HT-29 (cell line): ENCODE measurements at regions not wholly inside any gene's neighbourhood (a gene's known extent, or its start where the extent isn't known, plus 50 kb on each side); places are given as distances from the start of the nearest gene placed in this dataset.
"Not testable (repeated sequence)": the region's sequence is repeated elsewhere in the genome, so short reads cannot be mapped to it uniquely, and the experiment has no call there.

Experiments
- DNase-seq: peaks from one replicate; pipeline ENCODE4 v3.0.0-alpha.2; 2015; ENCODE audit warnings: low spot score

DNA sequence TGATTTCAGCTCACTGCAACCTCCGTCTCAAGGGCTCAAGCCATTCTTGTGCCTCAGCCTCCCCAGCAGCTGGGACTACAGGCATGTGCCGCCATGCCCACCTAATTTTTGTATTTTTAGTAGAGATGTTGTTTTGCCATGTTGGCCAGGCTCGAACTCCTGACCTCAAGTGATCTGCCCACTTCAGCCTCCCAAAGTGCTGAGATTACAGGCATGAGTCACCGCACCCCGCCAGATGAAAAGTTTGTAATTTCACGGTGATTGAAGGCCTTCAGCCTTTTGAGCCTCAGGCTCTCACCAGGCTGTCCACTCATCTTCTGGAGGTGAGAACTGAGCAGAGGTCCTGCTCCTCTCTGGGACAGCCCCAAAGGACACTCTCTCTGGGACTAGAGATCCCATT lies 103.2 kb downstream of the HIF1AN start:
- DNase-seq, result not testable (repeated sequence)

GRCh38 chr10:100642295-100642994 lies 102.9 kb upstream of the PAX2 start:
- no peak for DNase-seq

DNA sequence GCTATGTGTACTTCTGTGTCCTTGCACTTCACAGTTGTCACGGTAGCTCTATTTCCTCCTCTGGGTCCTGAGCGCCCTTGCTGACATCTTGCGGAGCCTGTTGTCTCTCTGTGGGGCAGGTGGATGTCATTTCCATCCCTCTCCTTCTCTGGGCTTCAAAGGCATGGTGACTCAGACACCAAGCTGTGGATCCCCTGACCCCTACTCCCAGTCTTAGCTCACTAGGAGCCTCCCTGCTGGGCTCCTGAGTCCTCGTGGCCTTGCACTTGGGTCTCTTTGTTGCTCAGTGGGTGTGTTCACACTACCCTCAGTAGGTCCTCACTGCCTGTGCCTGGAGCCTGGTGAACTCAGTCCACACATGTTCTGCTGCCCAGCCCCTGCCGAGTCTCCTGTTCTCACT lies 100.3 kb upstream of the PAX2 start:
- DNase-seq, result no peak

- DNase-seq, result no peak
Measured at GRCh38 chr10:100645613-100646392, 99.6 kb upstream of the PAX2 start.

- no peak for DNase-seq
Measured at GRCh38 chr10:100647928-100648327, 97.5 kb upstream of the PAX2 start.

DNA sequence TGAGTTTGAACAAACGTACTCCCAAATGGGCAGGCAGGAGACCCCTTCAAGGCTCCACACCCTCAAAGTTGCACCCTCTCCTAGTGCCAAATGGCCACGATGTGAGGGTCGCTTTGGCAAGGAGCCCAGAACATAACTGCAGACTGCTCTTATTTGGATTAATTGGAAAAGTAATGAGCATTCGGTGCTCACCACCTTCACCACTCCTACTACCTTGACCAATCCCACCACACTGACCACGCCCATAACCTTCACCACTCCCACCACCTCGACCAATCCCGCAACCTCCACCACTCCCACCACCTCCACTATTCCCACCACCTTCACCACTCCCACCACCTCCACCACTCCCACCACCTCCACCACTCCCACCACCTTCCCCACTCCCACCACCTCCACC lies 94.7 kb upstream of the PAX2 start:
- DNase-seq, result no peak

- not testable (repeated sequence) for DNase-seq
Measured at GRCh38 chr10:100651099-100651498, 94.3 kb upstream of the PAX2 start.

DNA sequence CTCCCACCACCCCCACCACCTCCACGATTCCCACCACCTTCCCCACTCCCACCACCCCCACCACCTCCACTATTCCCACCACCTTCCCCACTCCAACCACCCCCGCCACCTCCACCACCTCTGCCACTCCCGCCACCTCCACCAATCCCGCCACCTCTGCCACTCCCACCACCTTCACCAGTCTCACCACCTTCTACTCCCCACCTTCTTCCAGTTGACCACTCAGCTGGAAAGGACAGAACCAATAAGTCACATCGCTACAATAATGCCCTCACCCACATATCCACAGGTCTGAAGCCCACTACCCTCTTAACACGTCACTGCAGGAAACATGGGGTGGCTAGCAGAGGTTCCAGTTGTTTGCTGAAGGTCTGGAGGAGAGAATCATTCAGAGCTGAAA lies 93.5 kb upstream of the PAX2 start:
- DNase-seq, result no peak

DNA sequence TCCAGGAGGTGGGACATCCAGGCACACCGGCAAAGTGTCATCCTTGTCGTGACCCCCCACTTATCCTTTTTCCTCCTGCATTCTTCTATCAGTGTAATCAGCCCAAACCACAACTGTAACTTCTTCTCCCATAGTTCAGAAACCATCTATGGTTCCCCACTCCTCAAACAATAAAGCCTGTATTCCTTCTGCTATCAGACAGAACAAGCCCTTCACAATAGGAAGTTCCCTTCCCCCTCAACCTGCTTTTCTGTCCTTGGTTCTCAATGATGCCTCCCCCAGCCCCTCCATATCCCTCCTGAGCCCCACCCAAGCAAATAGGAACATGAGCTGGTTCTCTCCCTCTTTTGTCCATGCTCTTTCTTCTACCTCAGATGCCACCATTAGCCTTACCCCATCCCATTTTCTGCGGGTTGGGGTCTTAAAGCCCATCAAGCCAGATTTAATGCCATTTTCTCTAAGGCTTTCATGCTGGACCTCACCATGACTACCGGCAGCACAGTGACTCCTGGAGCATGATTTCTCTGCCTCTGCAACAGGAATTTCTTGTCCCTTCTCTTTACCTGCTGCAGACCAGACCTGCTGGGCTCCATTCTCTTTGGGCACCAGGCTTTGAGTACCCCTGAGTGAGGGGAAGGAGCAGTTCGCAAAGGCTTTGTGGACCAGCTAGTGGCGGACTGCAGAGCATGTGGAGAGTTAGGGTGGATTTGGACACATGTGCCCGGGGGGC lies 92.8 kb upstream of the PAX2 start:
- DNase-seq, result no peak

GRCh38 chr10:100653238-100653956 lies 92.0 kb upstream of the PAX2 start:
- DNase-seq, result no peak

DNA sequence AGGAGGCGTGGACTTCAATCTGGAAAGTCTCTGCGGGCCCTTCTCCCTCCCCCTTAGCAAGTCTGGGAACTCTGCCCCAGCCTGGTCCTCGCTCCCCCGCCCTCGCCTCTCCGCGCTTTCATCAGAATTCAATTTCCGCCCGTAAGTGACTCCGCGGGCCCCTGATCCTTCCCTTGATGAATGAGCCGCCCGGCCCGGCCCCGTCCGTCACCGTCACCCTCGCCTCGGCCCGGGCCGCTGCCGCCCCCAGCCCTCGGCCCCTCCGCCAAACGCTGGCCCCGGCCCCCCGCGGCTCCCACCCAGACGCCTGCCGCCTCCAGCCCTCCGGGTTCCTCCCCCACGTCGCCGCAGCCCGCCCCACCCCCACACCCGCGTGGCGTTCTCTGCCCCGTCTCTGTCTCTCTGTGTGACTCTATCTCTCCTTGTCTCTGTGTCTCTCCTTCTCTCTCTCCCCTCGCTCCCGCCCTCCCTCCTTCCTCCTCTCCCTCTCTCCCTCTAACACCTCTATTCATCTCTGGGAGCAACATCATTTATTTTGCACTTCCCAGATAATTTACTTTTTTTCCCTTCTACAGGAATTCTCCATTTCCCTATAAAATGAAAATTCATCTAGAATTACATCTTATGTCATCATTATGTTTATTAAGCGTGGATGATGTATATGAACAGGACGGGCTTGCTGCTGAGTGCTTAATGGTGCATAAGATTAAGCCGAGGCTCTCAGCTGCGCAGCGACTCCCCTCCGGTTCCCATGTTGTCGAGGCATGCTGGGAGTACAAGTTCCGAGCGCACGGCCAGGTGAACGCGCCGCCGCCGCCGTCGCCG lies 91.2 kb upstream of the PAX2 start:
- DNase-seq, result no peak

- no peak for DNase-seq
Measured at GRCh38 chr10:100654782-100655325, 90.5 kb upstream of the PAX2 start.

- no peak for DNase-seq
Measured at GRCh38 chr10:100655326-100655759, 90.0 kb upstream of the PAX2 start.

GRCh38 chr10:100655760-100656421 lies 89.5 kb upstream of the PAX2 start:
- DNase-seq, result no peak

DNA sequence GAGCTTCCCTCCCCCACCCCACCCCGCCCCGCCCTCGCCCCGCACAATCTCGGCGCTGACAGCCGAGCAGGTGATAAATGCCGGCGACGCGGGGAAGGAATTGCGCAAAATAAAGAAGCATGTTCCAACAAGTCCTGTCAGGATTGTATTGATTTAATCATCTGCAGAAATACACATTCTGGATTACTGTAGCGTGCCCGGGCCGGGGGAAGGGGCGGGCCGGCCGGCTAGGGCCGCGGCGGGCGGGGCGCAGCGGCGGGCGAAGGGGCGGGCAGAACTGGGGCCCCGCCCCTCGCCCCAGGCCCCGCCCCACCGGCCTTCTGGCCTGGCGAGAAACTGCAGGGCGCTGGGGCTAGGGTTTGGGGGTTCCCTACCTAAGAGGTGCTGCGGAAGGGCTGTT lies 88.9 kb upstream of the PAX2 start:
- DNase-seq, result no peak

DNA sequence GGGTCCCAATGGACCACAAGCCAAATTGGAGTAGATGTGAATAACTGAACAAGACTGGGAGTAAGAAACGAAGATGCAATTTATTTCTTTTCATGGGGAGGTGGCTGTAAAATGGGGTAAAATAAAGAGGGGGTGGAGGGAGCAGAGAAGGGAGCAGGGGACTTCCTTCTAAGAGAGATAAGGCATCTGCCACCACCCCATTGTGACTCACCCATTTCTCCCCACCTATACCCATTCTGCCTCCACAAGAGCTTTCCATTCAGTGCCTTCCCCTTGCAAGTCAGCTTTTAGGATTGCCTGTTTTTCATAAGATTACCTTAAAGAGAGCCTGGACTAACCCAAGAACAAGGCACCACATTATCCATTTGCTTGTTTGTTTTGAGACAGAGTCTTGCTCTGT lies 87.1 kb upstream of the PAX2 start:
- DNase-seq, result no peak

GRCh38 chr10:100659361-100660098 lies 85.9 kb upstream of the PAX2 start:
- DNase-seq, result no peak

- no peak for DNase-seq
Measured at GRCh38 chr10:100660365-100660764, 85.0 kb upstream of the PAX2 start.

- DNase-seq, result no peak
Measured at GRCh38 chr10:100660945-100661344, 84.4 kb upstream of the PAX2 start.
